GM18520 (cell line): ENCODE measurements at regions not wholly inside any gene's neighbourhood (a gene's known extent, or its start where the extent isn't known, plus 50 kb on each side); places are given as distances from the start of the nearest gene placed in this dataset.
"Not testable (repeated sequence)": the region's sequence is repeated elsewhere in the genome, so short reads cannot be mapped to it uniquely, and the experiment has no call there.

Experiments
- ATAC-seq: cut with Tn5 transposase; IDR thresholded peaks from one replicate; pipeline ENCODE4 v1.9.1; 2021; ENCODE audit not compliant: unreplicated experiment

DNA sequence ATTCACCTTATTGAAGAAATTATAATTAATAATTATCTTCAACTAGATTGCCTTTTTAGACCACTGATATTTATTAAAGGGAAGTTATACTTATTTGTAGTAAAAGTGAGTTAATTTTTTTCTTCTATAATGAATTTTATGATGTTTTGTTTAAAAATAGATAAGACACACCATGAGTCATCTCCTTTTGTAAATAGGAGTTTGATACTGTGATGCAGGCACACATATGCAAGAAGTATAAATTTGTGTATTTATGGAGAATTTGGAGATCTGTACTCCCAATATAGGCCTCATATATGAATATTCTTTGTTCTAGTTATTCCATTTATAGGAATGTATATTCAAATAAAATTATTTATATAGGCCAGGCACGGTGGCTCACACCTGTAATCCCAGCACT, 703.5 kb upstream of the CHAC2 start:
- no peak for ATAC-seq

DNA sequence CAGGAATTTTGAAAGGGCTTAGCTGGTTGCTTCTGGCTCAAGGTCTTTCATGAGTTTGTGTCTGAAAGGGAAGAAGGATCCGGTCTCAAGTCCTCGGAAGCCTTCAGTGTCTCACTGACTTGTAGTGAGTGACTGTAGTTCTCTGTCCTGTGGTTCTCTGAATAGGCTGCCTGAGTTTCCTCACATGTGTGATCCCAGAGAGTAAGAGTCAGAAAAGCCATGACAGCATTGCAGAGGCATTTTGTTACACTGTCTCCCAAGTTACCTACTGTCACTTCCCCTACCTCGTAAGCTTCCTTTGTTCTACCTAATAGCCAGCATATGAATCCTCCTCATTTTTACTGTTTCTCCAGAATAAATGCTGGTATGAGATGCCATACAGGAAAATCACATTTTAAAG, 709.1 kb upstream of the CHAC2 start:
- no peak for ATAC-seq

DNA sequence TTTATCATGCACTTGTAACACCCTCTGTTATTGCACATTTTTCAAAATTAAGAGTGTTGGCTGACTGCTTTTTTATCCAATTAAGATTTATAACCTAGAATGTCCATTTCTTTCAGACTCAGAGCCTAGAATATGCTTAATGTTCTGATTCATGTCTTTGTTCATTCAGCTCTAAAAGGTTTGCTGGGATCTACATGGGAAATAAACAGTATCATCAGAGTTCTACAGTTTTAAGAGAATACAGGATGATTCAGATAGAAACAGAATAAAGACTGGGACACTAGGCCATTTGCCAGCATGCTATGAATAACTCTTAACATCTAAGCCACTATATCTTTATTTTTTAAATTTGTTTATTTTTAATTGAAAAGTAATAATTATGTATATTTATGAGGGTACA, 713.7 kb upstream of the CHAC2 start:
- no peak for ATAC-seq

DNA sequence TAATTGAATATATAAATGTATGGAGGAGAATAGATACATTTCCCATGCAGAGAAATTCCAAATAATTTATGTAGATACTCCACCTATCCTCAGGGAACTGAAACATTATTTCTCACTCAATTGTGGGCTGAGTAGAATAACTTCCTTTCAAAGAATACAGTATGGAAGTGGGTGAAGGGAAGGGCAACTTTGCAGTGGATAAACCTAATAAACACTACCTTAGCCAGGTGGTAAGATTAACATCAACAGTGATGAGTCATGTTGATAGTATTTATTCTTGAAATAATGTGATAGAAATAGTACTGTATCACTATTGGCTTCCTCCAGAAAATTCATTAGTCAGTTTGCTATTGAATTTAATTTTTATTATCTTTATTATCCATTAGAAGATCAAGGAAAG, 716.4 kb upstream of the CHAC2 start:
- ATAC-seq: no peak

DNA sequence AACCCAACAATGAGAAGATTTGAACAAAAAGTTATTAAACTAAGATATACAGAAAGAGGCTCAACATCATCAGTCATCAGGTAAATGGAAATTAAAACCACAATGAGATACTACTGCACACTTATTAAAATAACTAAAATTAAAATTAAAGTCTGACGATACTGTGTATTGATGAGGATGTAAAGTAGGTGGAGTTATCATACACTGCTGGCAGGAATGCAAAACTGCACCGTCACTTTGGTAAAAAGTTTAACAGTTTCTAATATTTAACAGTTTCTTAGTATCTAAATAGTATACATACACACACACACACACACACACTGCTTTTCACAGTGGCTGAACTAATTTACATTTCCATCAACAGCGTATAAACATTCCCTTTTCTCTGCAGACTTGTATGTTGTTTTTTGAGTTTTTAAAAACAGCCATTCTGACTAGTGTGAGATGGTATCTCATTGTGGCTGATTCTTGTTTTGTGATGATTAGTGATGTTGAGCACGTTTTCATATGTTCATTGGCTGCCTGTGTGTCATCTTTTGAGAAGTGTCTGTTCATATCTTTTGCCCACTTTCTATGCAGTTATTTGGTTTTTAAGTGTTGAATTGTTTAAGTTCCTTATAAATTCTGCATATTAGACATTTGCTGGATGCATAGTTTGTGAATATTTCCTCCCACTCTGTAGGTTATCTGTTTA, 726.9 kb upstream of the CHAC2 start:
- no peak for ATAC-seq

DNA sequence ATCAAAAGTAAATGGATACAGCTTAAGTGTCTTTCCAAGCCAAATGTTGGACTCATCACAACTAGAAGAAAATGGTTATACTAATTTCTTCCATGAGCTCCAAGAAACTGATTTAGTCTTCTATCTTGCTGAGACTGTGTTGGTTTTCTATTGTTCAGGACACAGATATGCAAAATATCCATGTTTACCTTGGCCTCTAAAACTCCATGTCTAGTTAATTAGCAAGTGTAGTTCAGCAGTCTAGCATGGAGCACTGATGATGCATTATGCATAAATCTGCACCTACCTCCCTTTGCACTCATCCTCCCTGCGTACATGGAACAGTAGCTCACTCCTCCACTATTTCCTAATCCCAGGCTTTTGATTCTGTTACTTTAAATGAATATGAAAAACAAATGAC, 731.4 kb upstream of the CHAC2 start:
- ATAC-seq: no peak

DNA sequence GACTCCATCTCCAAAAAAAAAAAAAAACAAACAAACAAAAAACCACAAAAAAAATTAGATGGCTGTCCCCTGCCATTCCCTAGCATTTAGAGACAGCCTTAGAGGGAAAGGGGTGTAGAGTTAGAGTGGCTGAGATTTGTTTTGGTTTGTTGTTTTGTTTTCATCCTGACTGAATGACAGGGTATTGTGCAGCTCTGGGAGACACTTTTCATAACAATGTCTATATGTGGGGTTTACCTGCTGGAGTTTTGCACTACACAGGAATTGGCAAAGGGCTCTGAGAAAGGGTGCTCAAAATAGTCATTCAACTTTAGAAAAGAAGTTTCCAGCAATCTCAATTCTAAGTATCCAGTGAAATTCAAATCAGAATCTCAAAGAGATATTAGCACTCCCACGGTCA, 732.5 kb upstream of the CHAC2 start:
- no peak for ATAC-seq

DNA sequence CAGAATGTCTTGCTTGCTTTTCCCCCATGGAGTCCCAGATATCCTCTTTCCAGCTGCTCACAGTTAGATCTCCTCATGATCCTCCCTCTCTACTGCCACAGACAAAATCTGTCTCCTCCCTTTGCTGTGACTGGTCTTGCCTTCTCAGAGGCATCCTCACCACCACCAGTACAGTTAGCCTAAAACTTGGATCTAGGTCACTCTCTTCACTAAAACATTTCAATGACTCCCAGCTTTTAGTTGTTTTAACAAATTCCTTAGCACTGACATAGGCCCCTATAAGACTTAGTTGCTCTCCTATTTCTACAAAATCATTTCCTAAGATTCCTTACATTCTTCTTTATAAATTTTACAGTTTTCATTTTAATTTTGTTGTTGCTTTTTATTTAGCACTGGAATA, 734.2 kb upstream of the CHAC2 start:
- no peak for ATAC-seq

DNA sequence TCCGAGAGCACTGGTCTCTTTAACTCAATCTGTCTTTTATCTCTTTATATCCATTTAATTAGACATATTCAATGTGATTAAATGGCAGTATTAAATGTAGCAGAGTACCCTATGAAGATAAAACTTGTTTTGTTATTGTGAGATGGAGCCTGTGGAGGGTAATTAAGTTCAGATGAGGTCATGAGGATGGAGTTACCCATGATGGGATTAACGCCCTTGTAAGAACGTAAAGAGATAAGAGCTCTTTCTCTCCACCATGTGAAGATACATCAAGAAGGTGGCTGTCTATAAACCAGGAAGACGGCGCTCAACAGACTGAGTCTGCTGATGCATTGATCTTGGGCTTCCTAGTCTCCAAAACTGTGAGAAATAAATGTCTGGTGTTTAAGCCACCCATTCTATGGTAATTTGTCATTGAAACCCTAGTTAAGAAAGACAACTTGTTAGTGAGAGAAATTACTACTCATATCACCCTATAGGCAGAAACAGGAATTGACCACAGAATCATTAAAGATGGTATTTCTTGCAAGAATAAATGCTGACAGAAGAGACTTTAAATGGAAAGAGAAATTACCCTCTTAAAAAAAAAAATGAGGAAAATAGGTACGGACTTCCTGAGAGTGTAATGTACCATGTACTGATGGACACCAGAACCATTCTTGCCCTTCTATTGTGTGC, 738.7 kb upstream of the CHAC2 start:
- ATAC-seq: no peak

DNA sequence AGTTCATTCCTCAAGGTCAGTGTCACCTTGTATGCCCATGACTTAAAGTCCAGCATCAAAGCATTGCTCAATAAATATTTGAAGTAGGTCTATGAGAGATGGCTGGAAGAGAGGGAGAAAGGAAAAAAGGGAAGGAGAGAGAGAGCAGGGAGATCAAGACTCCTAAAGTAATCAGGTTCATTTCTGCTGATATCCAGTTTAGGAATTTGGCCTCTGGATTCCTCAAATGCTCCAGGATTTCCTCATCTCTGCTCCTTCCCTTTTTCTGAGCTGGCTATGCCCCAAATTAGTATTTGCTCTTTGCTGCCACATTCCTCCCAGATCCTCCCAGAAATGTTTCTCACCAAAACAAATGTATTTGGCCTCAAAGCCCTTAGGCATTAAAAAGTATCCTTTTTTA, 739.4 kb upstream of the CHAC2 start:
- ATAC-seq: no peak

DNA sequence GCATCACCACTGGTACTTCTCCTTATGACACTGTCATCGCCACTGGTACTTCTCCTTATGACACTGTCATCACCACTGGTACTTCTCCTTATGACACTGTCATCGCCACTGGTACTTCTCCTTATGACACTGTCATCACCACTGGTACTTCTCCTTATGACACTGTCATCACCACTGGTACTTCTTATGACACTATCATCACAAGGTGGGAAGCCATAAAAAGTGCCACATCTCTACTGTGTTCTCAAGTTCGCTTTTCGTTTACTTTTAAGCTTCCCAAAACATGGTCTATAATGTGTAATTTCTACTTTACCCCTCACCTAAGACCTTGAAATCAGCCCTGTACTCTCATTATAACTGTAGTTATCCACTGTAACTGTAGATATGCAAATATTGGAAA, 745.4 kb upstream of the CHAC2 start:
- not testable (repeated sequence) for ATAC-seq

DNA sequence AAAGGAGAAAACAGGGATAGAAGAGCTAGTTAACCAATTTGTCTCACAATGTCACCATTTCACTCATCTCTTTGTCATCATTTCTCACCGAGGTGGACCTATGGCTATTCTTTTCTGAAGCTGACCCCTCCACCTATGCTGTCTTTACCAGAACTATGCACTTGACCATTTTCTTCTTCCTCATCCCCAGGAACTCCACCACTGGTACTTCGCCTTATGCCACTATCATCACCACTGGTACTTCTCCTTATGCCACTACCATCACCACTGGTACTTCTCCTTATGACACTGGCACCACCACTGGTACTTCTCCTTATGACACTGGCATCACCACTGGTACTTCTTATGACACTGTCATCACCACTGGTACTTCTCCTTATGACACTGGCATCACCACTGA, 745.8 kb upstream of the CHAC2 start:
- ATAC-seq: no peak

DNA sequence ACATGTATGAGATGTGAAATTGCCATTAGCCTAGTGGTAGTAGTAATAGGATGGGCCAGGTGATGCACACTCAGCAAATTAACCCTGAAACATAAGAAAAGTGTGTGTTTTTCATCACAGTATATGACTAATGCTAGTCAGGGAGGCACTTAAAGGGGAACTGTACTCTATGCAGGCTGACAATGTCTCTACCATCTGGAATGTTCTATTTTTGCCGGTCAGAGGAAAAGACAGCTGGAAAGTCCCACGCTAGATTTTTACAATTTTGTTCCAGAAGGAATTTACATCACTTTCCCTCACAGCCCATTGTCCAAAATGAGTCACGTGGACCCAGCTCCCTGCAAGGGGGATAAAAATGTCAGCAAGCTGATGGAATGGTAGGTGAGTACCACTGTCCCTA, 746.3 kb upstream of the CHAC2 start:
- ATAC-seq: no peak

DNA sequence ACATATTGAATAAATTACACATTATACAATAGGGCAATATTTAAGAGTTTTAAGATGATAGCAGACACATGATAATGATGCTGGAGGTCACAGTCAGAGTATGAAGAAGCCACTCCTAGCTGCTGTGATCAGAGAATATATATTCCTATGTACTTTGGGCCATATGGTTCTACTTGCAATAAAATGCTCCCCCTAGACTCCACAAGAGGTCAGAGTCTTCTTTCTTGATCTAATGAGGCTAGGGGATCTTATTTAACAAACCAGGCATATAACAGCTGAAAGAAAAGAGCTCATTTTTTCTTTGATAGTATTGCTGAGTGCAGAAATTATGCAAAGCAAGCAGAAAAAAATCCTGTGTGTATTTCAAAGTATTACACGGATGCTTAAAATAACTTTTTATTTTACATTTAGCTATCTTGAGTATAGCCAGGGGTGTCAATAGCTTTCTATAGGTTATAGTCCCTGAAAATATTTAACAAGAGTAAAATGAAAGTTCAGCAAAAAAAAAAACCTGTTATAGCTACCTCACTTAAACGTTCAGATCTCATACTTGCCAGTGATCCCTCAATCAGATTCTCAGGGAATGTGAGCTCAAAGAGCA, 748.7 kb upstream of the CHAC2 start:
- ATAC-seq: no peak

DNA sequence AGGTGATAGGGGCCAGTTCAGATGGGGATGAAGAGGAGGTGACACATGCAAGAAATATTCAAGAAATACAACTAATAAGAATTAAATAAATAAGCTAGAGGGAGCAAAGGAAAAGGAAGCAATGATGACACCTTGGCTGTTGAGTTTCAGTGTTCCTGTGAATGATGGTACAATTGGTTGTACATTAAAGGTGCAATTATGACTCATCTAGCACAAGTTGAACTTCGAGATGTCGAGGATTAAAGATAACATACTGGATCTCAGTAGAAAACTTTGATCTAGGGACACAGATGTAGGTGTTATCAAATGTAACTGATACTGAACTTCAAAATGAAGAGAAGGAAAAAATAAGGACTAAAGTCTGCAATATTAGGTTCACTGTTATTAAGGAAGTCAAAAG, 760.6 kb upstream of the CHAC2 start:
- ATAC-seq: no peak

DNA sequence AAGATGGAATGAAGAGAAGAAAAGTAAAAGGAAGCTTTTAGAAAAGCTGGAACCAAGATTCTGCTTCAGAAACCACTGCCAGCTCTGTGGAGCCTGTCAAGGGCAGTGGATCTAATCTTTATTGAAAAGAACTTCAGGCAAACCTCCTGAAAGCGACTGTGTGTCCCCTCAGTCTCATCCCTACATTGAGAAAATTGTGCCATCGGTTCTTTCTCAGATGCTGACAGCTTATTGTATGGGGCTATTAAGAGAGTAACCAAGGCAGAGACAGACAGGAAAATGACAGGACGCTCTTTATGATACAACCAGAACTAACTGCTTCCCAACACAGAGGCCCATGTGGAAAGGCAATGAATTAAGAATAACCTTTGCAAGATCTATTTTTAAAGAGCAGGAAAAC, 763.2 kb upstream of the CHAC2 start:
- ATAC-seq: no peak

DNA sequence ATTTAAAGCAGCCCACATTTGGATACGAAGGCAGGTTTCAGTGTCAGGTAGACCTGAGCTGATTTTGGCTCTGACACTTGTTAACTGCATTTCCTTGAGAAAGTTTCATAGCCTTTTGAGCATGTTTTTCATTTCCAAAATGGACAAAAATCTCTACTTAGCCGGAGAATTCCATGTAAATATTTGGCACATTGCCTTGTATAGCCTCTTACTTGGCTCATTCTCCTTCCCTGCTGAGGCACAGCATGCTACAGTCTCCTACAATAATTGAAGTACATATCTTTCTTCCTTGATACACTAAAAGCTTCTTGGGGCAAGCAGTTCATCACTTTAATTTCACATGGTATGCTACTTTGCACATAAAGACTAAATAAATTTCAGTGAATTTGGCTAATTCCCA, 772.2 kb upstream of the CHAC2 start:
- no peak for ATAC-seq

DNA sequence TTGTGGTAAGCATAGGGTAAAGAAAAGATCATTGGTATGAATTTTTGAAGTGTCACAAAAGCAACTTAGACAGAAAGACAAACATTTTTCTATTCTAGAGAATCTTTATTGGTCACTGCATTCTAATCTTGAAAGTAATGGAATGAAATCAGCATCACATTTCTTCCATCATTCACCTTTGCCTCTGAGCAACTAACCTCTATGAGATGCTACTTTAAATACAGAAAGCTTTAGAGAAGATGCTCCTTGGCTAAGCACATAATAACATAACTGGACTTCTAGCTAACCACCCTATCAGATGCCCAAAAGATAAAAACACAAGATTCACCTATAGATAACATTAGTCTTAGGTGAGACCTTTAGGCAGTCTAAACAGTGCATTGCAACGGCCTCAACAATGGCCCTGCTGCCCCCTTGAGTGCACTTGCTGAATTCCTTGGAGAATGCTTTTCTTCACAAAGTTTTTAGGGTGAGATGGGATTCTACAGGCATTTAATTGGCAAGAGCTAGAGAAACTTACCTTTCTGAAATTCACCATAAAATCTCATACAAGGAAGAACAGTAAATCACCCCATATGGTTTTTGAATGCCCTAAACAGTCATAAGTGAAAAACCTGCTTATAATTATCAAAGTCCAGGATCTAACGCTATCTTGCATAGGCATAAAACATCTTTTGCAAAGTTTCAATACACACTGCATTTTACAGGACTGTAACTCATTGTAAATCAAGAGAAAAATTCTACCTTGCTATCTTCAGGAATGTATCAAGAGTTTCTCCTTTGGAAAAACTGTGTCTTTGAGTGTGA, 791.3 kb upstream of the CHAC2 start:
- ATAC-seq: no peak

DNA sequence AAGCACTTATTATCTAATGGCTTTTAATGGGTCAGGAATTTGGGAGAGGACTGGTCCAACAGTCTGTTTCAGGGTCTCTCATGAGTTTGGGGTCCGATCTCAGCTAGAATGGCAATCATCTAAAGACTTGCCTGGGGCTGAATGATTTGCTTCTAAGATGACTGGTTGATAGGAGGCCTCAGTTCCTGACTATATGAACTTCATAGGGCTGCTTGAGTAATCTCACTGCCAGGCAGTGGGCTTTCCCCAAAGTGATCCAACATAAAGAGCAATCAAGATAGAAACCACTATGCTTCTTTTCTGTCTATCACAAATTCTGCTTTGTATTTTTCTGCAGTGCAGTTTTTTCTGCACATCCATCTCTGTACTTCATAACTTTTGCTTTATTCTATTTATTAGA, 793.5 kb upstream of the CHAC2 start:
- ATAC-seq: no peak

DNA sequence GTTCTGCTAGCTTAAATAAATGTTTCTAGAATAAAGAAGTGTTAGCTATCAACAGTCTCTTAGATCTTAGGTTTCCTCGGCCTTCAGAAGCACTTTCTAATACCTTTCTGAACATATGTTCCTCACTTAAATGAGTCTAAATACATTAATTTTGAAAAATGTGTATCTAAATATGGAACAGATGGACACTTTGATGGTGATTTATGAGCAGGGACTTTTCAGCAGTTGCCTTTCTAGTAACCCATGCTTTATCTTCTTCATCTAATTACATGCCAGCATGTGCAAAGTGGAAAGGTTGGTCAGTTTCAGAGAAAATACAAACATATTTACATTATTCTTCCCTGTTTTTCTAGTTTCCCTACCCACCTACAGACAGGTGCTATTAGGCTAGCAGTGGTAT, 797.0 kb upstream of the CHAC2 start:
- ATAC-seq: no peak

DNA sequence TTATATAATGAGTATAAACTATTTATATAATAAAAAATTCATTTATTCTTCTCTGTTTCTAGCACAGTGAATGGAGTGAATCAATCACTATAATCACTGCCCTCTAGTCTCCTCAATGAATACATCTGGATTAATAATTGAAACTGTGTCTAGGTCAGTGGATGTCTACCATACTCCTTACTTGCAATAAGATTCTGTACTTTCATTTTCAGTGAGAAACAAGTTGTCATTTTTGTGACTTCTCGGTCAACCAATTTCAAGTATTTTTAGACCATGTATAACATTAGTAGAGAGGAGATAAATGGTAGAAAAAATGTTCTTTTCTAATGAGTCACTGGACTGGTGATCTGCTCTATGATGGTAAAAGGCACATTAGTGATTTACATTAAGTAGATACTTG, 799.6 kb upstream of the CHAC2 start:
- ATAC-seq: no peak
